GM21447 (cell line): ENCODE measurements at regions not wholly inside any gene's neighbourhood (a gene's known extent, or its start where the extent isn't known, plus 50 kb on each side); places are given as distances from the start of the nearest gene placed in this dataset.

Source experiments
- ATAC-seq: cut with Tn5 transposase; IDR thresholded peaks from one replicate; pipeline ENCODE4 v1.9.1; 2021; ENCODE audit not compliant: unreplicated experiment

- ATAC-seq = no peak
These were observed 52.2 kb upstream of the IRF2BP2 start for GRCh38 chr1:234662148-234662547.

- no peak for ATAC-seq
These were observed 51.4 kb upstream of the IRF2BP2 start for GRCh38 chr1:234661317-234661928.

DNA sequence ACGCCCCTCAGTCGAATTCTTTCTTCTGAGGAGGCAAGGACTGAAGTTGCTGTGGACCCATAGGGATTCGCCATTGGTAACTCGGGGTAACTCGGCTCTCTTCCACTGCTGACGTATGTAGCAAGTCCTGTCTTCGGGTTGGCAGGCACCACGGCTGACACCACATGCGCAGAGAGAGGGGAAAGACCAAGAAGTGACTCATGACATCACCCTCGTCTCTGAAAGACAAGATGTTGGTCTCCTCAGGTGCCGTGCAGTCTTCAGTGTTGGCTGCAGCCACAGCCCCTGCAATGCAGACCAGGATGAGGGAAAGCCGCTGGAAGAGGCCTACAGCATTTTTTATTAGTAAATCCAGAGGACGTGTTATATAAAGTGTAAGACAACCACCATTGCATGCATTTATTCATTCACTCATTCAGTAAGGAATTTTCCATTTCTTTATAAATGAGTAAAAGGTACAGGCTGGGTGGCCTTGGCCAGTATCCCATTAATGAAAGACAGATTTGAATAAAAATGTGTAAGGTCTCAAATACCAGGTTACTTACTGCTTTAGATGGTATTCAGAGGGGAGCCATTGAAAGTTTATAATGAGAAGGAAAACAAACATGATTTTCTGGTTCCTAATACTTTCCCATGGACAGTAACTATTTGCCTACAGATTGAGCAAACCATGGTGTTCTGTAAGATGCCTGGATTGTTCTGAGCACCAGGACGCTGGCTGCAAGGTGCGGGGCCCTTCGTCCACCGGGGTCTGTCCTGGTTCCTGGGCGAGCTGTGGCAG is 50.7 kb upstream of the IRF2BP2 start:
- no peak for ATAC-seq
